ENCODE measurements at regions not wholly inside any gene's neighbourhood (a gene's known extent, or its start where the extent isn't known, plus 50 kb on each side); places are given as distances from the start of the nearest gene placed in this dataset.
A peak's percentile ranks its signal among the peaks of the same experiment; 100 is the strongest.

DNA sequence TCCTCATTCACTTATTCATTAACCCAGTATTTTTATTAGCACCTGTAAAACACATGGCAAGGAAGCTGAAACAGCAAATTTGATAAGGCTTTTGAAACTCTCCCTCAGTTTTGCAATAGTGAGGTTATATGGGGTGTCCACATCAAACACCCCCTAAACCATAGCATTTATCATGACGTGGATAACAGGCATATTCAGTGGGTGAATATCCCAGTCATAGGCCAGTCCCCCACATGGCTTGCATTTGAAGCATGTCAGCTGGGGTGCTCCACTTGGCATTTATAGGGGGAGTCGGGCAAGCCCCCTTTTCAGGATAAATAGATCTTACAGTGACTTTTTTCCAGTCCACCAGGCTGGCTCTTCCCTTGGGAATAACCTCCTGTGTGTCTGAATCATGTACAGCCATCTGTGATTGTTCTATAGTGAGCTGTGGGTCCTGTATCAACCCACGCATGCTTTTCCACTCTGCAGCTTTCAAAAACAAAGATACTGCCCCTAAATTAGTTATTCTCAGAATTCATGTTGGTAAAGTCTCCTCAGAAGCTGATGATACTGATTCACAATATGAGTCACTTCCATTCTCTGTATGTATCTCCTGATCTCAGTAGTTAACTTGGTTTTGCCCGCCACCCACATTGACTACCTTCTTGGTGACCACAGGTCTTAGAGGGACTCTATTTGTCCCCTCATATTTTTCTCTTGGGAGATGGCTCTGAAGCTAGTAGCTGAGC lies 84.4 kb upstream of the SPIN1 start:
- no peak overlapping the region for H3K4me3 Mint-ChIP-seq
- H3K27me3 ChIP-seq (ENCODE audit: control insufficient read depth, insufficient read depth, low read length, poor library complexity, severe bottlenecking) = no peaks in the 10 kb centered on the region
- TF ChIP-seq, protein P1, sequence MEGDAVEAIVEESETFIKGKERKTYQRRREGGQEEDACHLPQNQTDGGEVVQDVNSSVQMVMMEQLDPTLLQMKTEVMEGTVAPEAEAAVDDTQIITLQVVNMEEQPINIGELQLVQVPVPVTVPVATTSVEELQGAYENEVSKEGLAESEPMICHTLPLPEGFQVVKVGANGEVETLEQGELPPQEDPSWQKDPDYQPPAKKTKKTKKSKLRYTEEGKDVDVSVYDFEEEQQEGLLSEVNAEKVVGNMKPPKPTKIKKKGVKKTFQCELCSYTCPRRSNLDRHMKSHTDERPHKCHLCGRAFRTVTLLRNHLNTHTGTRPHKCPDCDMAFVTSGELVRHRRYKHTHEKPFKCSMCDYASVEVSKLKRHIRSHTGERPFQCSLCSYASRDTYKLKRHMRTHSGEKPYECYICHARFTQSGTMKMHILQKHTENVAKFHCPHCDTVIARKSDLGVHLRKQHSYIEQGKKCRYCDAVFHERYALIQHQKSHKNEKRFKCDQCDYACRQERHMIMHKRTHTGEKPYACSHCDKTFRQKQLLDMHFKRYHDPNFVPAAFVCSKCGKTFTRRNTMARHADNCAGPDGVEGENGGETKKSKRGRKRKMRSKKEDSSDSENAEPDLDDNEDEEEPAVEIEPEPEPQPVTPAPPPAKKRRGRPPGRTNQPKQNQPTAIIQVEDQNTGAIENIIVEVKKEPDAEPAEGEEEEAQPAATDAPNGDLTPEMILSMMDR (conservative IDR thresholded peaks at IDR 0.05) = no peak
- H3K4me3 ChIP-seq (ENCODE audit: low read length) = no peak overlapping the region
- no peak for DNase-seq
- WGBS, 2 experiments (ENCODE audit: insufficient coverage in 1 of 2, insufficient read length in 1 of 2) = 83 to 85% methylated on average over 3 to 4 of the region's 4 CpGs
- H3K27me3 Mint-ChIP-seq (ENCODE audit: insufficient read depth) = peaks cover 1% of the 10 kb centered on the region
- no peak overlapping the region for H3K27ac ChIP-seq (ENCODE audit: low read depth, low read length)
- no peak overlapping the region for H3K27ac Mint-ChIP-seq
- H3K4me1 ChIP-seq (ENCODE audit: control insufficient read depth, insufficient read depth, low read length) = no peaks in the 10 kb centered on the region
- no peaks in the 10 kb centered on the region for H3K9me3 Mint-ChIP-seq
- no peaks in the 10 kb centered on the region for H3K36me3 ChIP-seq (ENCODE audit: control insufficient read depth, insufficient read depth, low read length)
- H3K36me3 Mint-ChIP-seq (ENCODE audit: low read depth) = no peaks in the 10 kb centered on the region
- H3K4me1 Mint-ChIP-seq = no peaks in the 10 kb centered on the region
- H3K9ac ChIP-seq (ENCODE audit: extremely low read depth, low read length, poor library complexity, severe bottlenecking) = no peak overlapping the region
- no peaks in the 10 kb centered on the region for H3K9me3 ChIP-seq (ENCODE audit: control insufficient read depth, low read length)

DNA sequence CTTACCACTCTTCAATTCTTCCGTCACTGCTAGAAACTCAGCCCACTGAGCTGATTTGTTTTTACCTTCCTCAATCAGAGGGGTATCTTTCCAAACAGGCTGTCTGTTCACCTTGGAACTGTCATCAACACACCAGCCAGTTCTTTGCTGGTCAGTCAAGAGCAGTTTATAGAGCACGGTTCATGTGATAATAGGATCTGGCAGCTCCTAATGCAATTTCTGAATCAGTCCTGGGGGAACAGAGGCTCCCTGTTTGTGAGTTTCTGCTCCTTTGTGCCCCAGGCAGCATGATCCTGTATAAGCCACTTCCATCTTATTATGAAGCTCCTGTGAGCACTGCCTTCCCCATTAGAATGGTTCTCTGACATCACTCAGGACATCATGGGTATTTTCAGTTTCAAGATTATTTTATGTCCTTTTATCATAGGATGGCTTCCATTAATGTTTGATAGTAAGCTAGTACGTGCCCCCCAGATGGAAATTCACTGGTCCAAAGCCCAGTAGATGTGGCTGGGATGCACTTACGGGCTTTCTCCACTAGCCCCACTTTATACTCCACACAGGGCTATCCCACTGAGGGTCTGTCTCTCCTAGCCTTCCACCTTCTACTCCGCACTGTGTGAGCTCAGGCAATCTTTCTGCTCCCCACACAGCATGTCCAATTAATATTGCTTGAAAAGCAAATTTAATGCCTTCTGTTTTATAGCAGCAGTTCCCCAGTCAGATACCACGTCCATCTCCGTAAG lies 85.5 kb upstream of the SPIN1 start:
- H3K27ac ChIP-seq (ENCODE audit: low read depth, low read length) = no peak overlapping the region
- no peak for DNase-seq
- no peaks in the 10 kb centered on the region for H3K9me3 ChIP-seq (ENCODE audit: control insufficient read depth, low read length)
- no peak overlapping the region for H3K4me3 ChIP-seq (ENCODE audit: low read length)
- Mint-ChIP-seq H3K4me3 (no peak overlapping the region), H3K4me1 (no peaks in the 10 kb centered on the region), H3K27me3 (ENCODE audit: insufficient read depth) (peaks cover 3% of the 10 kb centered on the region), H3K36me3 (ENCODE audit: low read depth) (no peaks in the 10 kb centered on the region), H3K9me3 (no peaks in the 10 kb centered on the region), H3K27ac (no peak overlapping the region)
- no peak overlapping the region for H3K9ac ChIP-seq (ENCODE audit: extremely low read depth, low read length, poor library complexity, severe bottlenecking)
- no peaks in the 10 kb centered on the region for H3K36me3 ChIP-seq (ENCODE audit: control insufficient read depth, insufficient read depth, low read length)
- H3K4me1 ChIP-seq (ENCODE audit: control insufficient read depth, insufficient read depth, low read length) = no peaks in the 10 kb centered on the region
- 93 to 94% methylated on average over 6 to 7 of the region's 7 CpGs for WGBS, 2 experiments (ENCODE audit: insufficient coverage in 1 of 2, insufficient read length in 1 of 2)
- no peaks in the 10 kb centered on the region for H3K27me3 ChIP-seq (ENCODE audit: control insufficient read depth, insufficient read depth, low read length, poor library complexity, severe bottlenecking)
- TF ChIP-seq, protein P1 (conservative IDR thresholded peaks at IDR 0.05) = peak; percentile 26

DNA sequence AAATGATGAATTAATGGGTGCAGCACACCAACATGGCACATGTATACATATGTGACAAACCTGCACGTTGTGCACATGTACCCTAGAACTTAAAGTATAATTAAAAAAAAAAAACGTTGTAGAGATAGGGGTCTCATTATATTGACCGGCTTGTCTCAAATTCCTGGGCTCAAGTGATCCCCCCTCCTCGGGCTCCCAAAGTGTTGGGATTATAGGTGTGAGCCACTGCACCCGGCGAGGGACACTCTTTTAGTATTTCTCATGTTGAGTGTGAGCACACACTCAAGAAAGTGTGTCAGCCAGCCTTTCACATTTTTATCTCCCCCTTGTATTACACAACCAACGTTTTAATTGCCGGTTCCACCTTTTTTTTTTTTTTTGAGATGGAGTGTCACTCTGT lies 87.7 kb upstream of the SPIN1 start:
- Histone ChIP-seq H3K4me1 (ENCODE audit: control insufficient read depth, insufficient read depth, low read length) (no peaks in the 10 kb centered on the region), H3K4me3 (ENCODE audit: low read length) (no peak overlapping the region), H3K27me3 (ENCODE audit: control insufficient read depth, insufficient read depth, low read length, poor library complexity, severe bottlenecking) (no peaks in the 10 kb centered on the region), H3K27ac (ENCODE audit: low read depth, low read length) (no peak overlapping the region), H3K9ac (ENCODE audit: extremely low read depth, low read length, poor library complexity, severe bottlenecking) (no peak overlapping the region), H3K9me3 (ENCODE audit: control insufficient read depth, low read length) (no peaks in the 10 kb centered on the region), H3K36me3 (ENCODE audit: control insufficient read depth, insufficient read depth, low read length) (no peaks in the 10 kb centered on the region)
- 90 to 100% methylated on average over 3 to 8 of the region's 8 CpGs for WGBS, 2 experiments (ENCODE audit: insufficient coverage in 1 of 2, insufficient read length in 1 of 2)
- no peak for DNase-seq
- TF ChIP-seq, protein P1 (conservative IDR thresholded peaks at IDR 0.05) = no peak
- no peaks in the 10 kb centered on the region for H3K36me3 Mint-ChIP-seq (ENCODE audit: low read depth)
- H3K9me3 Mint-ChIP-seq = no peaks in the 10 kb centered on the region
- no peaks in the 10 kb centered on the region for H3K4me1 Mint-ChIP-seq
- H3K4me3 Mint-ChIP-seq = no peak overlapping the region
- peaks cover 6% of the 10 kb centered on the region for H3K27me3 Mint-ChIP-seq (ENCODE audit: insufficient read depth)
- no peak overlapping the region for H3K27ac Mint-ChIP-seq

All from endodermal cell (in vitro differentiated cells).